NCI-H69 (cell line): ENCODE measurements at regions not wholly inside any gene's neighbourhood (a gene's known extent, or its start where the extent isn't known, plus 50 kb on each side); places are given as distances from the start of the nearest gene placed in this dataset.
"Not testable (repeated sequence)": the region's sequence is repeated elsewhere in the genome, so short reads cannot be mapped to it uniquely, and the experiment has no call there.

Source experiments
- DNase-seq: peaks from one replicate; lab custom pipeline; 2025; lab: John Stamatoyannopoulos, UW

- no peak for DNase-seq
Measured at GRCh38 chr3:27556887-27557286, 72.7 kb upstream of the SLC4A7 start.

- no peak for DNase-seq
Measured at GRCh38 chr3:27554706-27555105, 70.5 kb upstream of the SLC4A7 start.

GRCh38 chr3:27553886-27554540 lies 69.8 kb upstream of the SLC4A7 start:
- no peak for DNase-seq

- not testable (repeated sequence) for DNase-seq
Measured at GRCh38 chr3:27552708-27553107, 68.5 kb upstream of the SLC4A7 start.

GRCh38 chr3:27551413-27551812 lies 67.2 kb upstream of the SLC4A7 start:
- DNase-seq = not testable (repeated sequence)

- DNase-seq = no peak
Measured at GRCh38 chr3:27545061-27545460, 60.9 kb upstream of the SLC4A7 start.

- DNase-seq = no peak
Measured at GRCh38 chr3:27544372-27544865, 60.2 kb upstream of the SLC4A7 start.

GRCh38 chr3:27542476-27542875 lies 58.3 kb upstream of the SLC4A7 start:
- no peak for DNase-seq

GRCh38 chr3:27540231-27540630 lies 56.0 kb upstream of the SLC4A7 start:
- DNase-seq = no peak

GRCh38 chr3:27536491-27536890 lies 52.3 kb upstream of the SLC4A7 start:
- no peak for DNase-seq

GRCh38 chr3:27535809-27536392 lies 51.7 kb upstream of the SLC4A7 start:
- no peak for DNase-seq

- DNase-seq = peak; percentile 53
Measured at GRCh38 chr3:27533718-27534573, 49.8 kb upstream of the SLC4A7 start.
